Stimulated activated CD4-positive, alpha-beta T cell treated with anti-CD3 and anti-CD28 coated beads, Interleukin-15, amount 100 ng/mL, for 48 hours (primary cell): ENCODE measurements at regions not wholly inside any gene's neighbourhood (a gene's known extent, or its start where the extent isn't known, plus 50 kb on each side); places are given as distances from the start of the nearest gene placed in this dataset.

ENCODE experiments used
- DNase-seq, 2 donors: peaks; one replicate each; pipeline ENCODE4 v3.0.0-alpha.2; 2020; ENCODE audit warnings: low read depth in 2 of 2

- no peak for DNase-seq
These were observed 90.3 kb upstream of the SLC10A2 start for GRCh38 chr13:103156346-103156998.

DNA sequence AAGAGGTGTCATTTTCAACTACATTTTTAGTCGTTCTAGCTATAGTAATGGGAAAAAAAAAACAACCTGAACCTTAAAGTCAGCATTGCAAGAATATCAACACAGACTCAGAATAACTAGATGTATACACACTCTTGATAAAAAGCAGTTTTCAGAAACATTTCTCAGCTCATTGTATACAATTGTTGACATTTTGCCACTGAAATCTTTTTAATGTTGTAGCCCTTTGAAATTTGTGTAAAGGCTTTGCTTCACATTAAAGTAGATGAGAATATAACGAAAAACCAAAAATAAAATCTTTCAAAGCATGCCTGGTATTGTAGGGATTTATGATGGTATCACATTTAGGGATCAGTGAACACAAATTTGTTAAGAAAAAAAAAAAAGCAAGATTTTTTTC, 87.2 kb upstream of the SLC10A2 start:
- no peak for DNase-seq

GRCh38 chr13:103147961-103148360, 81.7 kb upstream of the SLC10A2 start:
- no peak for DNase-seq

GRCh38 chr13:103145442-103145841, 79.2 kb upstream of the SLC10A2 start:
- DNase-seq: no peak

DNA sequence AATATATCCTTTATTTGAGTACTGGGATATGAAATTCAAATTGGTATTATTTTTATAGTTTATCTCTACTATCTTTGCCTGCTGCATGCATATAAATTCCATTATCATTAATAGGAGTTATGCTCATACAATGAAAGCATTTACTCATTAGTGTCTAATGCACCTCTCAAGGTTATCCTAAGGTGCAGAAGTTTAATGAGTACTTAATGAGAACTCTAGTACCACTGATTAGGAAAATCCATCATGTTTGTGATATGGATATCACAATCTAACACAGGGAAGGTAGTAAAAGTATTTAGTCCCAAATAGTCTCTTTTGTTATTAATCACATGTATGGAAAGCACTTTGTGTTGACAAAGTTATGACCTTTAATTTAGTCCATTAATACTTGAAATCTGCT, 77.2 kb upstream of the SLC10A2 start:
- DNase-seq: no peak

- no peak for DNase-seq
These were observed 75.9 kb upstream of the SLC10A2 start for GRCh38 chr13:103142151-103142550.

- DNase-seq: no peak
These were observed 73.9 kb upstream of the SLC10A2 start for GRCh38 chr13:103140001-103140671.

DNA sequence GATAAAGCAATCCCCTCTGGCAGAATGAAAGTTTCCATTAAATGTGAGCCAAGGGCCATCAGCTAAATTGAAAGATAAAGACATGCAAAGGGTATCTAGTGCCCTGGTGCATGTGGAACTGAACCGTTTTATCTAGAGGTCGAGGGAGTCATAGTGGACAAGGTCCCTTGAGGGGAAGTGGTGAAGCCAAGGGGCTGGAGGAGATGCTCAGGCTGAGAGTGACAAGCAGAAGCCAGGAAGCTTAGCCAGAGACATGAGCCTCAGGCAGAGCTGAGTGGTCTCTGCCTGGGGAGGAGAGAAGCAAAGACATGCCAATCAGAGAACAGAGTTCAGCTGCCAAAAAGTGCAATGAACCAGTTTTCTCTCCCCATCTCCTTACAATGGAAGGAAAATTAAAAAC, 68.1 kb upstream of the SLC10A2 start:
- DNase-seq: no peak

- no peak for DNase-seq
These were observed 67.3 kb upstream of the SLC10A2 start for GRCh38 chr13:103133556-103133955.

GRCh38 chr13:103130681-103131210, 64.5 kb upstream of the SLC10A2 start:
- DNase-seq: no peak

DNA sequence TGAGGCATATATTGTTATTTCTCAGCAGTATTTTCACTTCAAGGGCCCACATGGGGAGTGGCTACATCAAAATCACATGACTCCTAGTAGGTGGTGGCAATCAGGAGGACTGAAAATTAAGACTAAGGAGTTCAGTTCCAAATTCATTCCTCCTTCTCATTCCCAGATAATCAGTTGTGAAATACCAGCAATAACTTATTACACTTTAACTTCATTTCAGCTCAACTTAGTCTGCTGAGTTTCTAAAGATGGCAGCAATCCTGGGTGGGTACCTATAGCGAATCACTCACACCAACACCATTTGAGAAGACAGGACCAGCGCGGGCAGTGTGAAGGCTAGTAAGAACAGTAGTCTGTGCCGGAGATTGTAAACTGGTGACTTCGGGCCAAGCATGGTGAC, 63.9 kb upstream of the SLC10A2 start:
- DNase-seq: no peak
